OCI-LY7 (cell line): ENCODE measurements at regions not wholly inside any gene's neighbourhood (a gene's known extent, or its start where the extent isn't known, plus 50 kb on each side); places are given as distances from the start of the nearest gene placed in this dataset.

Experiments
- BruUV-seq: library from RNA; stranded (reverse); fragments of 400-500 nt; replicated peaks from 2 replicates; lab custom pipeline; 2021; lab: Mats Ljungman, UMichigan
- CTCF ChIA-PET: fragments of 300-600 bp; sonication (Branson Sonifier 250); formaldehyde crosslinking; loops from one replicate; lab custom pipeline; 2022; ENCODE audit warnings: antibody characterized with exemption; ENCODE audit not compliant: unreplicated experiment; lab: Charles Lee
- POLR2A ChIA-PET: fragments of 300-600 bp; sonication (Branson Sonifier 250); formaldehyde crosslinking; loops from one replicate; lab custom pipeline; 2022; ENCODE audit warnings: antibody characterized with exemption; lab: Charles Lee
- DNase-seq: peaks from one replicate; pipeline ENCODE4 v3.0.0-alpha.2; 2015; ENCODE audit warnings: low spot score
- H2AFZ ChIP-seq: fragments of 200-600 bp; sonication (generic), shearing (Covaris generic); 2 replicates; pipeline ENCODE4 v1.6.1; 2014; ENCODE audit warnings: mild to moderate bottlenecking, antibody characterized with exemption, low read length, moderate library complexity
- H3K27ac ChIP-seq: fragments of 200-600 bp; sonication (generic); 2 replicates; pipeline ENCODE4 v1.5.1; 2014; ENCODE audit warnings: mixed run types, low read depth, mild to moderate bottlenecking, moderate library complexity, low read length, inconsistent platforms; ENCODE audit not compliant: poor library complexity, severe bottlenecking
- H3K36me3 ChIP-seq: fragments of 200-600 bp; sonication (generic); 2 replicates; pipeline ENCODE4 v1.6.1; 2014; ENCODE audit warnings: mild to moderate bottlenecking, antibody characterized with exemption, low read length, moderate library complexity, mixed read lengths; ENCODE audit not compliant: insufficient read depth
- H3K4me1 ChIP-seq: fragments of 200-600 bp; sonication (generic); 2 replicates; pipeline ENCODE4 v1.5.1; 2014; ENCODE audit warnings: mild to moderate bottlenecking, low read length; ENCODE audit not compliant: insufficient read depth, poor library complexity, severe bottlenecking
- H3K4me2 ChIP-seq: fragments of 200-600 bp; sonication (generic); 2 replicates; pipeline ENCODE4 v1.6.1; 2014; ENCODE audit warnings: mild to moderate bottlenecking, low read length
- H3K4me3 ChIP-seq: fragments of 200-600 bp; sonication (generic); 2 replicates; pipeline ENCODE4 v1.5.1; 2014; ENCODE audit warnings: mild to moderate bottlenecking, low read depth, low read length; ENCODE audit not compliant: poor library complexity, severe bottlenecking
- H3K79me2 ChIP-seq: fragments of 200-600 bp; sonication (generic); 2 replicates; pipeline ENCODE4 v1.6.1; 2016; ENCODE audit warnings: low read depth, mild to moderate bottlenecking, low read length, moderate library complexity, mixed read lengths; ENCODE audit not compliant: insufficient read depth
- H3K9me2 ChIP-seq: fragments of 200-600 bp; sonication (generic); 2 replicates; pipeline ENCODE4 v1.6.1; 2016; ENCODE audit warnings: mild to moderate bottlenecking, low read length, mixed read lengths; ENCODE audit not compliant: insufficient read depth
- H3K9me3 ChIP-seq: fragments of 200-600 bp; sonication (generic); 2 replicates; pipeline ENCODE4 v1.6.1; 2014; ENCODE audit warnings: mild to moderate bottlenecking, mixed run types, low read length, mixed read lengths
- H4K20me1 ChIP-seq: fragments of 200-600 bp; sonication (generic); 2 replicates; pipeline ENCODE4 v1.6.1; 2014; ENCODE audit warnings: mild to moderate bottlenecking, antibody characterized with exemption, low read length, moderate library complexity, mixed read lengths; ENCODE audit not compliant: insufficient read depth
- CTCF ChIP-seq: fragments of 200-600 bp; sonication (generic); conservative IDR thresholded peaks from 2 replicates; pipeline ENCODE4 v1.5.1; 2014; ENCODE audit warnings: mild to moderate bottlenecking, antibody characterized with exemption, low read length, moderate library complexity, mixed read lengths
- EZH2phosphoT487 ChIP-seq: fragments of 200-600 bp; sonication (generic); IDR thresholded peaks from 2 replicates; pipeline ENCODE4 v1.6.1; 2018; ENCODE audit warnings: low read depth, borderline replicate concordance, mild to moderate bottlenecking, mixed run types, antibody characterized with exemption, low read length, moderate library complexity, mixed read lengths
- intact Hi-C: fragments of 100-400 bp; cut with micrococcal nuclease; formaldehyde crosslinking; loops from one replicate; pipeline ENCODE4 v1.10.0; 2022; ENCODE audit not compliant: unreplicated experiment

- intact Hi-C loops: no loop called here
- Histone ChIP-seq H4K20me1 (no peaks in the 10 kb centered on the region), H3K4me2 (no peak overlapping the region), H3K9me3 (no peaks in the 10 kb centered on the region), H3K9me2 (no peaks in the 10 kb centered on the region), H3K36me3 (no peaks in the 10 kb centered on the region), H3K79me2 (no peaks in the 10 kb centered on the region), H3K4me1 (no peaks in the 10 kb centered on the region), H2AFZ (no peak overlapping the region), H3K27ac (no peak overlapping the region), H3K4me3 (no peak overlapping the region)
- BruUV-seq: no TSS peak
- DNase-seq: no peak
- ChIA-PET CTCF (no interaction called here), POLR2A (no interaction called here)
- TF ChIP-seq EZH2phosphoT487: no peak
- no peak for TF ChIP-seq CTCF
These were observed 148.0 kb upstream of the GRIA1 start for GRCh38 chr5:153342487-153342886.

GRCh38 chr5:153347611-153348010 lies 142.9 kb upstream of the GRIA1 start:
- POLR2A ChIA-PET: no interaction called here
- Histone ChIP-seq H3K9me3 (no peaks in the 10 kb centered on the region), H3K4me1 (no peaks in the 10 kb centered on the region), H3K4me2 (no peak overlapping the region), H3K79me2 (no peaks in the 10 kb centered on the region), H3K4me3 (no peak overlapping the region), H3K9me2 (no peaks in the 10 kb centered on the region), H4K20me1 (no peaks in the 10 kb centered on the region), H2AFZ (no peak overlapping the region), H3K36me3 (no peaks in the 10 kb centered on the region), H3K27ac (no peak overlapping the region)
- CTCF ChIA-PET: no interaction called here
- no TSS peak for BruUV-seq
- TF ChIP-seq EZH2phosphoT487: no peak
- TF ChIP-seq CTCF: no peak
- no peak for DNase-seq
- intact Hi-C loops: no loop called here

- Histone ChIP-seq H3K9me2 (no peaks in the 10 kb centered on the region), H3K36me3 (no peaks in the 10 kb centered on the region), H3K27ac (no peak overlapping the region), H3K9me3 (no peaks in the 10 kb centered on the region), H3K4me3 (no peak overlapping the region), H2AFZ (no peak overlapping the region), H3K79me2 (no peaks in the 10 kb centered on the region), H4K20me1 (no peaks in the 10 kb centered on the region), H3K4me2 (no peak overlapping the region), H3K4me1 (no peaks in the 10 kb centered on the region)
- BruUV-seq: no TSS peak
- intact Hi-C loops: no loop called here
- TF ChIP-seq CTCF (no peak), EZH2phosphoT487 (no peak)
- ChIA-PET CTCF (no interaction called here), POLR2A (no interaction called here)
- no peak for DNase-seq
These were observed 140.1 kb upstream of the GRIA1 start for GRCh38 chr5:153350175-153350883.
